CD4-positive, alpha-beta T cell (primary cell): ENCODE measurements at regions not wholly inside any gene's neighbourhood (a gene's known extent, or its start where the extent isn't known, plus 50 kb on each side); places are given as distances from the start of the nearest gene placed in this dataset.

Experiments used
- ATAC-seq: fragments of 200-7000 bp; cut with Tn5 transposase; one replicate; pipeline ENCODE4 v1.10.0; 2022; ENCODE audit warnings: mild to moderate bottlenecking; ENCODE audit not compliant: poor library complexity
- CTCF ChIA-PET: fragments of 350-600 bp; sonication (Branson Sonifier 250); formaldehyde crosslinking; loops from one replicate; lab custom pipeline; 2021; ENCODE audit warnings: antibody characterized with exemption, inconsistent platforms; lab: Charles Lee
- POLR2A ChIA-PET: fragments of 350-600 bp; sonication (Branson Sonifier 250); formaldehyde crosslinking; loops from one replicate; lab custom pipeline; 2021; ENCODE audit warnings: antibody characterized with exemption, inconsistent platforms; lab: Charles Lee
- DNase-seq, 14 experiments: peaks; one replicate each; pipeline ENCODE4 v3.0.0-alpha.2; 2013 to 2020; ENCODE audit warnings: mixed read lengths in 2 of 14
- H3K27ac ChIP-seq, 2 donors: one replicate each; pipeline versions ENCODE4 v1.5.1 to v1.7.0; 2013; ENCODE audit warnings: low read length in 2 of 2, low read depth in 1 of 2, mild to moderate bottlenecking in 1 of 2
- H3K27me3 ChIP-seq, 2 experiments: 1 replicate in 1 of 2; 2 replicates in 1 of 2; pipeline versions ENCODE4 v1.6.1 to v1.7.0; 2013; ENCODE audit warnings: low read length in 2 of 2, control low read depth in 1 of 2, mild to moderate bottlenecking in 1 of 2, moderate library complexity in 1 of 2; ENCODE audit not compliant: insufficient read depth in 2 of 2, control insufficient read depth in 1 of 2
- H3K36me3 ChIP-seq: one replicate; pipeline ENCODE4 v1.6.1; 2013; ENCODE audit warnings: low read length, control low read depth; ENCODE audit not compliant: insufficient read depth
- H3K4me1 ChIP-seq: one replicate; pipeline ENCODE4 v1.6.1; 2013; ENCODE audit warnings: low read length, control low read depth; ENCODE audit not compliant: insufficient read depth
- H3K4me3 ChIP-seq: one replicate; pipeline ENCODE4 v1.5.1; 2013; ENCODE audit warnings: mild to moderate bottlenecking, low read length, moderate library complexity
- H3K9me3 ChIP-seq, 2 experiments: 1 replicate in 1 of 2; 2 replicates in 1 of 2; pipeline versions ENCODE4 v1.6.1 to v1.7.0; 2013; ENCODE audit warnings: low read length in 2 of 2, mild to moderate bottlenecking in 2 of 2, control low read depth in 1 of 2, moderate library complexity in 1 of 2; ENCODE audit not compliant: control insufficient read depth in 1 of 2, insufficient read depth in 1 of 2
- H3K27ac Mint-ChIP-seq: one replicate; pipeline ENCODE4 v1.8.0; 2020; ENCODE audit warnings: mixed read lengths
- H3K27me3 Mint-ChIP-seq: one replicate; pipeline ENCODE4 v1.8.0; 2021; ENCODE audit warnings: mixed read lengths
- H3K36me3 Mint-ChIP-seq: one replicate; pipeline ENCODE4 v1.8.0; 2021; ENCODE audit warnings: low read depth, mixed read lengths
- H3K4me1 Mint-ChIP-seq: one replicate; pipeline ENCODE4 v1.8.0; 2021; ENCODE audit warnings: low read depth, mixed read lengths
- H3K4me3 Mint-ChIP-seq: one replicate; pipeline ENCODE4 v1.8.0; 2020; ENCODE audit warnings: mild to moderate bottlenecking, mixed read lengths
- H3K9me3 Mint-ChIP-seq: one replicate; pipeline ENCODE4 v1.8.0; 2020; ENCODE audit warnings: mixed read lengths
- CTCF ChIP-seq: fragments of 200-600 bp; IDR thresholded peaks from one replicate; pipeline ENCODE4 v1.8.0; 2022; ENCODE audit warnings: antibody characterized with exemption, mild to moderate bottlenecking
- intact Hi-C, 2 experiments: fragments of 100-400 bp; cut with DNase I in 1 of 2; cut with micrococcal nuclease in 1 of 2; formaldehyde crosslinking; loops; one replicate each; pipeline versions ENCODE4 v1.15.1 to v1.9.0; 2023 to 2025; cut with DNase I, micrococcal nuclease

- ATAC-seq (no peak), DNase-seq (no peak)
- Histone ChIP-seq H3K27me3 (no peaks in the 10 kb centered on the region), H3K27ac (no peak overlapping the region), H3K9me3 (no peaks in the 10 kb centered on the region), H3K4me1 (no peaks in the 10 kb centered on the region), H3K4me3 (no peak overlapping the region), H3K36me3 (no peaks in the 10 kb centered on the region)
- ChIA-PET CTCF (no interaction called here), POLR2A (no interaction called here)
- Mint-ChIP-seq H3K27ac (no peak overlapping the region), H3K36me3 (no peaks in the 10 kb centered on the region), H3K27me3 (no peaks in the 10 kb centered on the region), H3K4me3 (no peak overlapping the region), H3K4me1 (no peaks in the 10 kb centered on the region), H3K9me3 (no peaks in the 10 kb centered on the region)
- intact Hi-C loops, result no loop called here
- TF ChIP-seq CTCF, result no peak
Measured at GRCh38 chr6:119896806-119897205, 547.2 kb upstream of the MAN1A1 start.

- no peaks in the 10 kb centered on the region for H3K27me3 Mint-ChIP-seq
- ATAC-seq (no peak), DNase-seq (no peak)
- no peak overlapping the region for H3K27ac Mint-ChIP-seq
- Histone ChIP-seq H3K4me3 (no peak overlapping the region), H3K36me3 (no peaks in the 10 kb centered on the region), H3K4me1 (no peaks in the 10 kb centered on the region), H3K27ac (no peak overlapping the region), H3K9me3 (no peaks in the 10 kb centered on the region), H3K27me3 (no peaks in the 10 kb centered on the region)
- intact Hi-C loops, result no loop called here
- H3K4me3 Mint-ChIP-seq, result no peak overlapping the region
- no peaks in the 10 kb centered on the region for H3K9me3 Mint-ChIP-seq
- no peaks in the 10 kb centered on the region for H3K4me1 Mint-ChIP-seq
- CTCF ChIA-PET, result no interaction called here
- POLR2A ChIA-PET, result no interaction called here
- no peaks in the 10 kb centered on the region for H3K36me3 Mint-ChIP-seq
- TF ChIP-seq CTCF, result no peak
Measured at GRCh38 chr6:119895626-119896025, 546.1 kb upstream of the MAN1A1 start.

- Histone ChIP-seq H3K27me3 (no peaks in the 10 kb centered on the region), H3K9me3 (no peaks in the 10 kb centered on the region), H3K27ac (no peak overlapping the region), H3K4me1 (no peaks in the 10 kb centered on the region), H3K4me3 (no peak overlapping the region), H3K36me3 (no peaks in the 10 kb centered on the region)
- no peak overlapping the region for H3K4me3 Mint-ChIP-seq
- CTCF ChIA-PET, result no interaction called here
- no peak for DNase-seq
- H3K27me3 Mint-ChIP-seq, result no peaks in the 10 kb centered on the region
- no peaks in the 10 kb centered on the region for H3K4me1 Mint-ChIP-seq
- POLR2A ChIA-PET, result no interaction called here
- no peak for TF ChIP-seq CTCF
- ATAC-seq, result no peak
- no peaks in the 10 kb centered on the region for H3K9me3 Mint-ChIP-seq
- no peak overlapping the region for H3K27ac Mint-ChIP-seq
- intact Hi-C loops, result no loop called here
- H3K36me3 Mint-ChIP-seq, result no peaks in the 10 kb centered on the region
Measured at GRCh38 chr6:119894811-119895210, 545.2 kb upstream of the MAN1A1 start.
